ENCODE measurements at regions not wholly inside any gene's neighbourhood (a gene's known extent, or its start where the extent isn't known, plus 50 kb on each side); places are given as distances from the start of the nearest gene placed in this dataset.

DNA sequence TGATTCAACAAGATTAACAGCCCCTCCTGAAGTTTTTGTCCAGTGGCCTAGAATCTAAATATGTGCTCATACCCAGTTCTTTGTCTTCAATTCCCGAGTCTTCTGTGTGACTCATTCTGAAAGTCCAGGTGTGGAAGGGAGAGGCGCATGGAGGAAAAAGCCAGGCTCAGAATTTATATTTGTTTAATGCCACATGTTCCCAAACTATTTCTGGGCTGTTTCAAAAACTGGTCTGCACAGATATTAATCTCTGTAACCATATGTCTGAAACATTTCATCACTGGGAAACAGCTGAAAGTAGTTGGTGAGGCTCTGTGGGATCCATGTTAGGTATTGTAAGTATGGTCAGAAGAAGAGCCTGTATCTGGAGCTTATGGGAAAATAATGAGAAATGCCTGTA is 266.0 kb downstream of the PAX1 start (continued):
- TF ChIP-seq, protein P1, sequence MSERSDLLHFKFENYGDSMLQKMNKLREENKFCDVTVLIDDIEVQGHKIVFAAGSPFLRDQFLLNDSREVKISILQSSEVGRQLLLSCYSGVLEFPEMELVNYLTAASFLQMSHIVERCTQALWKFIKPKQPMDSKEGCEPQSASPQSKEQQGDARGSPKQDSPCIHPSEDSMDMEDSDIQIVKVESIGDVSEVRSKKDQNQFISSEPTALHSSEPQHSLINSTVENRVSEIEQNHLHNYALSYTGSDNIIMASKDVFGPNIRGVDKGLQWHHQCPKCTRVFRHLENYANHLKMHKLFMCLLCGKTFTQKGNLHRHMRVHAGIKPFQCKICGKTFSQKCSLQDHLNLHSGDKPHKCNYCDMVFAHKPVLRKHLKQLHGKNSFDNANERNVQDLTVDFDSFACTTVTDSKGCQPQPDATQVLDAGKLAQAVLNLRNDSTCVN (CRISPR knock-in tag; IDR thresholded peaks at IDR 0.05): no peak

DNA sequence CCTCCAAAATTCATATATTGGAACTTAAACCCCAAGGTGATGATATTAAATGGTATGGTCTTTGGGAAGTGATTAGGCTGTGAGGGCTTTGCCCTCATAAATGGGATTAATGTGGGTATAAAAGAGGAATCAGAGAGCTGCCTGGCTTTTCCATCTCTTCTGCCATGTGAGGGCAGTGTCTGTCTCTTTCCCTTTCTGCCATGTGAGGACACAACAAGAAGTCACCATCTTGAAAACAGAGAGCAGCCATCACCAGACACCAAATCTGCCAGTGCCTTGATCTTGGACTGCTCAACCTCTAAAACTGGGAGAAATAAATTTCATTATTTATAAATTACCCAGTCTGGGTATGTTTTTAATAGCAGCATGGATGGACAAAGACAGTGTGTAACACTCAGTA is 263.0 kb downstream of the PAX1 start:
- in situ Hi-C loops (cut with MboI): no loop called here
- Histone ChIP-seq H3K9ac (ENCODE audit: insufficient read depth in 1 of 2, low read depth in 2 of 2, low read length in 2 of 2) (no peak overlapping the region), H4K20me1 (replicated peaks; ENCODE audit: control insufficient read depth, insufficient read depth, low read length) (no peaks in the 10 kb centered on the region), H3K27me3 (ENCODE audit: control insufficient read depth in 2 of 2, insufficient read depth in 2 of 2, low read length in 2 of 2) (no peaks in the 10 kb centered on the region), H3K4me1 (replicated peaks in 1 of 2; ENCODE audit: control insufficient read depth in 2 of 2, insufficient read depth in 2 of 2, low read length in 2 of 2) (no peaks in the 10 kb centered on the region), H3K4me3 (no peak overlapping the region), H3K9me1 (ENCODE audit: control insufficient read depth, insufficient read depth, low read length) (no peaks in the 10 kb centered on the region), H2AFZ (ENCODE audit: low read depth, low read length) (no peak overlapping the region), H3K27ac (ENCODE audit: extremely low read depth, low read depth, low read length) (no peak overlapping the region), H3K79me2 (ENCODE audit: control insufficient read depth, insufficient read depth, low read length) (no peaks in the 10 kb centered on the region), H3K9me3 (replicated peaks; ENCODE audit: control insufficient read depth, insufficient read depth, low read depth, low read length) (no peaks in the 10 kb centered on the region), H3K36me3 (ENCODE audit: control insufficient read depth, insufficient read depth, low read length) (no peaks in the 10 kb centered on the region), H3K4me2 (ENCODE audit: insufficient read depth, low read length) (no peak overlapping the region)
- CTCF ChIA-PET (ENCODE audit: low intra/inter-chr PET ratio): no interaction called here
- intact Hi-C loops (cut with micrococcal nuclease): no loop called here
- no peak for ATAC-seq
- FAIRE-seq: no peak
- DNase-seq (ENCODE audit: extremely low read depth in 1 of 4, low spot score in 3 of 4): no peak
- POLR2A ChIA-PET: no interaction called here
- no TSS peak for BruUV-seq (replicated peaks)
- TF ChIP-seq EP300 (IDR thresholded peaks at IDR 0.05; ENCODE audit: low read length): no peak
- TF ChIP-seq, protein P2, sequence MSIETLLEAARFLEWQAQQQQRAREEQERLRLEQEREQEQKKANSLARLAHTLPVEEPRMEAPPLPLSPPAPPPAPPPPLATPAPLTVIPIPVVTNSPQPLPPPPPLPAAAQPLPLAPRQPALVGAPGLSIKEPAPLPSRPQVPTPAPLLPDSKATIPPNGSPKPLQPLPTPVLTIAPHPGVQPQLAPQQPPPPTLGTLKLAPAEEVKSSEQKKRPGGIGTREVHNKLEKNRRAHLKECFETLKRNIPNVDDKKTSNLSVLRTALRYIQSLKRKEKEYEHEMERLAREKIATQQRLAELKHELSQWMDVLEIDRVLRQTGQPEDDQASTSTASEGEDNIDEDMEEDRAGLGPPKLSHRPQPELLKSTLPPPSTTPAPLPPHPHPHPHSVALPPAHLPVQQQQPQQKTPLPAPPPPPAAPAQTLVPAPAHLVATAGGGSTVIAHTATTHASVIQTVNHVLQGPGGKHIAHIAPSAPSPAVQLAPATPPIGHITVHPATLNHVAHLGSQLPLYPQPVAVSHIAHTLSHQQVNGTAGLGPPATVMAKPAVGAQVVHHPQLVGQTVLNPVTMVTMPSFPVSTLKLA (conservative IDR thresholded peaks at IDR 0.05): no peak
- no peak for TF ChIP-seq SETDB1 (IDR thresholded peaks at IDR 0.05; ENCODE audit: low read length)
- no peak for TF ChIP-seq PRPF4 (IDR thresholded peaks at IDR 0.05; ENCODE audit: insufficient read depth, low read depth, low read length, poor library complexity, severe bottlenecking)
- TF ChIP-seq ARID1B (IDR thresholded peaks at IDR 0.05): no peak
- no peak for TF ChIP-seq CHD4 (IDR thresholded peaks at IDR 0.05; ENCODE audit: insufficient read depth, insufficient replicate concordance, low read depth, low read length, poor library complexity, severe bottlenecking)
- no peak for TF ChIP-seq ZNF561 (CRISPR knock-in tag; conservative IDR thresholded peaks at IDR 0.05)
- no peak for TF ChIP-seq TCF7 (IDR thresholded peaks at IDR 0.05; ENCODE audit: borderline replicate concordance)
- no peak for TF ChIP-seq ZNF445 (CRISPR knock-in tag; IDR thresholded peaks at IDR 0.05; ENCODE audit: low read depth)
- no peak for TF ChIP-seq MYNN (IDR thresholded peaks at IDR 0.05)
- no peak for TF ChIP-seq MYNN (CRISPR knock-in tag; IDR thresholded peaks at IDR 0.05)
- TF ChIP-seq ZNF41 (CRISPR knock-in tag; conservative IDR thresholded peaks at IDR 0.05): no peak
- no peak for TF ChIP-seq PURB (CRISPR knock-in tag; IDR thresholded peaks at IDR 0.05; ENCODE audit: low read depth)
- no peak for TF ChIP-seq THRAP3 (IDR thresholded peaks at IDR 0.05; ENCODE audit: borderline replicate concordance)
- TF ChIP-seq ETV6 (IDR thresholded peaks at IDR 0.05; ENCODE audit: borderline replicate concordance in 1 of 2, low read depth in 2 of 2, low read length in 1 of 2): no peak
- TF ChIP-seq ETV6 (CRISPR knock-in tag; IDR thresholded peaks at IDR 0.05; ENCODE audit: borderline replicate concordance): no peak
- TF ChIP-seq, protein P3, sequence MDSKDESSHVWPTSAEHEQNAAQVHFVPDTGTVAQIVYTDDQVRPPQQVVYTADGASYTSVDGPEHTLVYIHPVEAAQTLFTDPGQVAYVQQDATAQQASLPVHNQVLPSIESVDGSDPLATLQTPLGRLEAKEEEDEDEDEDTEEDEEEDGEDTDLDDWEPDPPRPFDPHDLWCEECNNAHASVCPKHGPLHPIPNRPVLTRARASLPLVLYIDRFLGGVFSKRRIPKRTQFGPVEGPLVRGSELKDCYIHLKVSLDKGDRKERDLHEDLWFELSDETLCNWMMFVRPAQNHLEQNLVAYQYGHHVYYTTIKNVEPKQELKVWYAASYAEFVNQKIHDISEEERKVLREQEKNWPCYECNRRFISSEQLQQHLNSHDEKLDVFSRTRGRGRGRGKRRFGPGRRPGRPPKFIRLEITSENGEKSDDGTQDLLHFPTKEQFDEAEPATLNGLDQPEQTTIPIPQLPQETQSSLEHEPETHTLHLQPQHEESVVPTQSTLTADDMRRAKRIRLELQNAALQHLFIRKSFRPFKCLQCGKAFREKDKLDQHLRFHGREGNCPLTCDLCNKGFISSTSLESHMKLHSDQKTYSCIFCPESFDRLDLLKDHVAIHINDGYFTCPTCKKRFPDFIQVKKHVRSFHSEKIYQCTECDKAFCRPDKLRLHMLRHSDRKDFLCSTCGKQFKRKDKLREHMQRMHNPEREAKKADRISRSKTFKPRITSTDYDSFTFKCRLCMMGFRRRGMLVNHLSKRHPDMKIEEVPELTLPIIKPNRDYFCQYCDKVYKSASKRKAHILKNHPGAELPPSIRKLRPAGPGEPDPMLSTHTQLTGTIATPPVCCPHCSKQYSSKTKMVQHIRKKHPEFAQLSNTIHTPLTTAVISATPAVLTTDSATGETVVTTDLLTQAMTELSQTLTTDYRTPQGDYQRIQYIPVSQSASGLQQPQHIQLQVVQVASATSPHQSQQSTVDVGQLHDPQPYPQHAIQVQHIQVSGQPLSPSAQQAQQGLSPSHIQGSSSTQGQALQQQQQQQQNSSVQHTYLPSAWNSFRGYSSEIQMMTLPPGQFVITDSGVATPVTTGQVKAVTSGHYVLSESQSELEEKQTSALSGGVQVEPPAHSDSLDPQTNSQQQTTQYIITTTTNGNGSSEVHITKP (IDR thresholded peaks at IDR 0.05; ENCODE audit: partially characterized antibody): no peak

Measured in K562 (cell line).